Tibial artery (tissue), 4 donors: ENCODE measurements at regions not wholly inside any gene's neighbourhood (a gene's known extent, or its start where the extent isn't known, plus 50 kb on each side); places are given as distances from the start of the nearest gene placed in this dataset.

Source experiments
- DNase-seq, 2 donors: peaks; one replicate each; pipeline ENCODE4 v3.0.0-alpha.2; 2019
- H3K27ac ChIP-seq, 2 donors: fragments of 200-600 bp; sonication (generic) in 1 of 2; 1 replicate in 1 of 2; 2 replicates in 1 of 2; pipeline ENCODE4 v1.5.1; 2018 to 2019; ENCODE audit warnings: mild to moderate bottlenecking in 1 of 2
- H3K27me3 ChIP-seq, 2 donors: fragments of 200-600 bp; sonication (generic) in 1 of 2; one replicate each; pipeline versions ENCODE4 v1.5.1 to v1.6.0; 2016 to 2019
- H3K36me3 ChIP-seq, 3 donors: fragments of 200-600 bp; sonication (generic) in 2 of 3; one replicate each; pipeline ENCODE4 v1.5.1; 2016 to 2019; ENCODE audit warnings: mild to moderate bottlenecking in 2 of 3
- H3K4me1 ChIP-seq, 4 donors: fragments of 200-600 bp; sonication (generic) in 2 of 4; 1 replicate in 3 of 4; 2 replicates in 1 of 4; pipeline ENCODE4 v1.5.1; 2016 to 2019
- H3K4me3 ChIP-seq, 2 donors: fragments of 200-600 bp; sonication (generic) in 1 of 2; 1 replicate in 1 of 2; 2 replicates in 1 of 2; pipeline ENCODE4 v1.5.1; 2018 to 2019; ENCODE audit warnings: mild to moderate bottlenecking in 2 of 2
- H3K9me3 ChIP-seq, 3 donors: fragments of 200-600 bp; sonication (generic) in 1 of 3; one replicate each; pipeline ENCODE4 v1.5.1; 2016 to 2019
- CTCF ChIP-seq, 2 experiments: fragments of 200-600 bp in 1 of 2; fragments of 450-650 bp in 1 of 2; IDR thresholded peaks; one replicate each; pipeline ENCODE4 v1.5.1; 2017 to 2019; ENCODE audit warnings: antibody characterized with exemption in 2 of 2, mild to moderate bottlenecking in 1 of 2, moderate library complexity in 1 of 2
- intact Hi-C: fragments of 100-400 bp; cut with DNase I; formaldehyde crosslinking; loops from one replicate; pipeline ENCODE4 v1.15.0; 2023; ENCODE audit warnings: low total_unique reads

GRCh38 chr13:50596776-50597203, 246.7 kb downstream of the DLEU7 start:
- DNase-seq = no peak
- no peak overlapping the region for H3K27ac ChIP-seq
- no peak for TF ChIP-seq CTCF (IDR thresholded peaks at IDR 0.05)
- H3K36me3 ChIP-seq = no peaks in the 10 kb centered on the region
- no peaks in the 10 kb centered on the region for H3K27me3 ChIP-seq
- H3K4me3 ChIP-seq = no peak overlapping the region
- H3K9me3 ChIP-seq = no peaks in the 10 kb centered on the region
- H3K4me1 ChIP-seq = no peaks in the 10 kb centered on the region
- intact Hi-C loops = no loop called here

DNA sequence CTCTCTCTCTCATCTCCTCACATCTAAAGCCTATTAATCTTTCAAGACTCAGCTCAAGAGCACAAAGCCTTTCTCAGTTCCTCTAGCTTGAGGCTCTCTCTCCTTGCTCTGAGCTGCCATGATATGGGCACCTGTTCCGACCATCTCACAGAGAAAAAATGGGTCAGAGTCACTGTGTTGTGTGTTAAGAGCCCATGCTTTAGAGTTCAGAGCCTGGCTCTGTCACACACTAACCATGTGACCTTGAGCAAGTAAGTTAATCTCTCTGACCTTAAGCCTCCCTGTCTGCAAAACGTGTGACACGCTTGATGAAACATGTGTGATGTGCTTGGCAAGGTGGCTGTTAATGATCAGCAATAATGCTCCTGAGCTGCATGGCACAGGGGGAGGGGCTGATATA, 245.2 kb downstream of the DLEU7 start:
- Histone ChIP-seq H3K27ac (no peak overlapping the region), H3K4me3 (no peak overlapping the region), H3K4me1 (no peaks in the 10 kb centered on the region), H3K36me3 (no peaks in the 10 kb centered on the region), H3K27me3 (no peaks in the 10 kb centered on the region), H3K9me3 (no peaks in the 10 kb centered on the region)
- DNase-seq = no peak
- intact Hi-C loops = no loop called here
- TF ChIP-seq CTCF (IDR thresholded peaks at IDR 0.05) = no peak

DNA sequence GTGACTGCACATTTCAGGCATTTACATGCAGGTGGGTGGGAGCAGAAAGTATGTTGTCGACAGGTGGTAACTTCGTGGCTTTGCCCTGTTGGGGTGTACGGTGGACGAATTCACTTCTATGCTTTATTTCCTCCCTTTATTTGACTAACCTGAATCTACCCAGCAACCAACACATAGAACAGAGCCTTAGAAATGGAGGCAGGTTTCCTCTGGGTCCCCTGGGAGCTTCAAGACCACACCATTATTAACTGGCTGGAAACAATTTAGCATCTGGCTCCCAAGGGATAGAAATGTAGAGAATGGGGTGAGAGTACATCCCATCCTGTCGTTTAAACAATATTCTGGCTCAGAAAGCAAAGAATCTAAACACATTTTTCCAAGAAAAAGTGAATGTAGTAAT, 244.4 kb downstream of the DLEU7 start:
- no peaks in the 10 kb centered on the region for H3K36me3 ChIP-seq
- H3K4me1 ChIP-seq = no peaks in the 10 kb centered on the region
- no peak for DNase-seq
- H3K9me3 ChIP-seq = no peaks in the 10 kb centered on the region
- intact Hi-C loops = no loop called here
- H3K27me3 ChIP-seq = no peaks in the 10 kb centered on the region
- H3K27ac ChIP-seq = no peak overlapping the region
- no peak overlapping the region for H3K4me3 ChIP-seq
- no peak for TF ChIP-seq CTCF (IDR thresholded peaks at IDR 0.05)

GRCh38 chr13:50599927-50600326, 243.6 kb downstream of the DLEU7 start:
- Histone ChIP-seq H3K4me3 (no peak overlapping the region), H3K27me3 (no peaks in the 10 kb centered on the region), H3K9me3 (no peaks in the 10 kb centered on the region), H3K27ac (no peak overlapping the region), H3K36me3 (no peaks in the 10 kb centered on the region), H3K4me1 (no peaks in the 10 kb centered on the region)
- intact Hi-C loops = no loop called here
- no peak for TF ChIP-seq CTCF (IDR thresholded peaks at IDR 0.05)
- no peak for DNase-seq

DNA sequence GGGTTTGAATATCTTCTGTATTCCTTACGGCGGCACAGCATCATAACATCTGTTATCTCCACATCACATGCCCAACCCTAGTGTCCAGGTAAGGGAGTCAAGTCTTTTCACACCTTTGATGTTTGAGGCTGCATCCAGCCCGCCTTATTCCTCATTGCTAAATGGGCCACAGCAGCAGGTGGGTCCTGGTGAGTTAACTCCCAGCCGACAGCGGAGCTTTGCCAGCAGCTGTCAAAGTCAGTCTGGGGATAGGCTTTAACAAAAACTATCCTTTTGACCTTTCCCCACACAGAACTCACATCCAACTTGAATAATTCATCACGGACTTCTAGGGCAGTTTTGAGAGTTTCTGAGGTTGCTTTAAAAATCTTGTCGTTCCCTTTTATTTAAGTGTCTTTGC, 235.1 kb downstream of the DLEU7 start:
- Histone ChIP-seq H3K9me3 (no peaks in the 10 kb centered on the region), H3K4me3 (no peak overlapping the region), H3K4me1 (no peaks in the 10 kb centered on the region), H3K36me3 (no peaks in the 10 kb centered on the region), H3K27me3 (no peaks in the 10 kb centered on the region), H3K27ac (no peak overlapping the region)
- intact Hi-C loops = no loop called here
- DNase-seq = no peak
- no peak for TF ChIP-seq CTCF (IDR thresholded peaks at IDR 0.05)

GRCh38 chr13:50609011-50609410, 234.5 kb downstream of the DLEU7 start:
- TF ChIP-seq CTCF (IDR thresholded peaks at IDR 0.05) = no peak
- Histone ChIP-seq H3K4me1 (no peaks in the 10 kb centered on the region), H3K9me3 (no peaks in the 10 kb centered on the region), H3K27ac (no peak overlapping the region), H3K27me3 (no peaks in the 10 kb centered on the region), H3K36me3 (no peaks in the 10 kb centered on the region), H3K4me3 (no peak overlapping the region)
- intact Hi-C loops = no loop called here
- DNase-seq = no peak
